ENCODE measurements at regions not wholly inside any gene's neighbourhood (a gene's known extent, or its start where the extent isn't known, plus 50 kb on each side); places are given as distances from the start of the nearest gene placed in this dataset.

DNA sequence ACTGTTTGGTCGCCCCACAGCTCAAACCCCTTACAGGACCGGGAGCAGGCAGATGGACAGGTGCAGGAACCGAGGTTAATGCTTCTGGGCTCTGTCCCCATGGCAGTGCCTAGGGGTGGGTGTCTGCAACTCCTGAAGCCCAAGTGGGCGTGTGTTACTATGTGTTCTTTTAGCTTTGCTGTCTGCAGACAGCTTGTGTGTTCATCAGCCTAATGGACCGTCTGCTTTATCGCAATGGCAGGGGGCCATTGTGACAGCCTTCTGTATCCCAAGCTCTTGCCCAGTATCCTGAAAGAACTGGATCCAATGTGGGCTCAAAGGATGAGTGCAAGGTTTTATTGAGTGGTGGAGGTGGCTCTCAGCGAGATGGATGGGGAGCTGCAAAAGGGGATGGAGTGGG lies 266.7 kb downstream of the CSNK1G3 start:
- TF ChIP-seq, protein P1, sequence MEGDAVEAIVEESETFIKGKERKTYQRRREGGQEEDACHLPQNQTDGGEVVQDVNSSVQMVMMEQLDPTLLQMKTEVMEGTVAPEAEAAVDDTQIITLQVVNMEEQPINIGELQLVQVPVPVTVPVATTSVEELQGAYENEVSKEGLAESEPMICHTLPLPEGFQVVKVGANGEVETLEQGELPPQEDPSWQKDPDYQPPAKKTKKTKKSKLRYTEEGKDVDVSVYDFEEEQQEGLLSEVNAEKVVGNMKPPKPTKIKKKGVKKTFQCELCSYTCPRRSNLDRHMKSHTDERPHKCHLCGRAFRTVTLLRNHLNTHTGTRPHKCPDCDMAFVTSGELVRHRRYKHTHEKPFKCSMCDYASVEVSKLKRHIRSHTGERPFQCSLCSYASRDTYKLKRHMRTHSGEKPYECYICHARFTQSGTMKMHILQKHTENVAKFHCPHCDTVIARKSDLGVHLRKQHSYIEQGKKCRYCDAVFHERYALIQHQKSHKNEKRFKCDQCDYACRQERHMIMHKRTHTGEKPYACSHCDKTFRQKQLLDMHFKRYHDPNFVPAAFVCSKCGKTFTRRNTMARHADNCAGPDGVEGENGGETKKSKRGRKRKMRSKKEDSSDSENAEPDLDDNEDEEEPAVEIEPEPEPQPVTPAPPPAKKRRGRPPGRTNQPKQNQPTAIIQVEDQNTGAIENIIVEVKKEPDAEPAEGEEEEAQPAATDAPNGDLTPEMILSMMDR (conservative IDR thresholded peaks at IDR 0.05) = no peak
- no peak for TF ChIP-seq ZFX (IDR thresholded peaks at IDR 0.05)
